HG03442 (cell line): ENCODE measurements at regions not wholly inside any gene's neighbourhood (a gene's known extent, or its start where the extent isn't known, plus 50 kb on each side); places are given as distances from the start of the nearest gene placed in this dataset.

Source experiments
- ATAC-seq: cut with Tn5 transposase; IDR thresholded peaks from one replicate; pipeline ENCODE4 v1.9.1; 2021; ENCODE audit warnings: mild to moderate bottlenecking, moderate library complexity; ENCODE audit not compliant: unreplicated experiment

GRCh38 chr9:91090130-91090410 is 271.6 kb downstream of the AUH start:
- no peak for ATAC-seq

DNA sequence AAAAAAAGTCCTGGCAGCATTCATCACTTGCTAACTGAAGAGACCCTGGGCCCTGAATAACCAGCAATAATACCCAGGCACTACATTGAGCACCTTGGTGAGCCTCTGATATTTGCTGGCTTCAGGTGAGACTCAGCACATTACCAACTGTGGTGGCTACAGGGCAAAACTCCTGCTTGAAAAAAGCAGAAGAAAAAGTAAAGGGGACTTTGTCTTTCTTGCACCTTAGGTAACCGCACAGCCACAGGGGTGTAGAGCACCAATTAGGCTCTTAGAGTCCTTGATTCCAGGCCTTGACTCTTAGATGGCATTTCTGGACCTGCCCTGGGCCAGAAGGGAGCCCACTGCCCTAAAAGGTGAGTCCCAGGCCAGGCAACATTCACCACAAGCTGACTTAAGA is 269.5 kb downstream of the AUH start:
- ATAC-seq = no peak

- no peak for ATAC-seq
These were observed 267.2 kb downstream of the AUH start for GRCh38 chr9:91094324-91095088.

DNA sequence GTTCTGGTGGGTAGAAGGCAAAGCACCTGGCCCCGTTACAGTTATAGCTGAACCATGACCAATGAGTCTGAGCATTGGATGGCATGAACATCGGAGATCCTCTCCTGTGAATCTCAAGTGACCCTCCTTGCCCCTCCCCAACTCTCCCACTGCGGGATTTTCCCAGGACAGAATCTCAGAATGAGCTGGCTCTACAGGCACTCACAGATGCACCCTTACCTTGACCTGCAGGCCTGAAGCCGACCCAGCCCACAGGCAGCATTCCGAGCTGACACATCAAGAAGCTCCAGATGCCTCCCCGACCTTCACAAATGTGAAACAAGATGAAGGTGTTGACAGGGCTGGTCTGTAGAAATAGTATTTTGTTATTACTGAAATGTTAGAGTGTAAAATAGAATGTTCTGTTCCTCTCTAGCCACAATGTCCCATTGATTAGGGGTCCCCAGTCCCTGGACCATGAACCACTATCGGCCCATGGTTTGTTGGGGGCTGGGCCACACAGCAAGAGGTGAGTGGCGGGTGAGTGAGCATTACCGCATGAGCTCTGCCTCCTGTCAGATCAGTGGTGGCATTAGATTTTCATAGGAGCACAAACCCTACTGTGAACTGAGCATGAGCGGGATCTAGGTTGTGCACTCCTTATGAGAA is 263.4 kb downstream of the AUH start:
- ATAC-seq = no peak

DNA sequence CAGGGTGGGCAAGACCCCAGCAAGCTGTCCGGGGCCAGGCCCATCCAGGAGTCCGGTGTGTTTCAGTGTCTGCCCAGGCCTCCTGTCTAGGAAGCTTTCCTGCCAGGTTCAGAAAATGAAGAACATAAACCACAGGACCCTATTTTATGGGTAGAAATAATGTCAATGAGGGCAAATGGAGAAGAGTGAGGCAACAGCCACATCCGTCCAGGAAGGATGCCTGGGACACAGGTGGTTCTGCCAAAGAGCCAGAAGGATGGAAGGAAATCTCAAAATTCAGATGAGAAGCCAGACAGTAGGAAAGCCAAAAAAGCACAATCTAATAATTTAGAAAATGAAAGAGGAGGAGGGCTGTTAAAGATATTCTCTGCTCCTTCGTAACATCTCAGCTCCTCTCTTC is 262.3 kb downstream of the AUH start:
- ATAC-seq = no peak

DNA sequence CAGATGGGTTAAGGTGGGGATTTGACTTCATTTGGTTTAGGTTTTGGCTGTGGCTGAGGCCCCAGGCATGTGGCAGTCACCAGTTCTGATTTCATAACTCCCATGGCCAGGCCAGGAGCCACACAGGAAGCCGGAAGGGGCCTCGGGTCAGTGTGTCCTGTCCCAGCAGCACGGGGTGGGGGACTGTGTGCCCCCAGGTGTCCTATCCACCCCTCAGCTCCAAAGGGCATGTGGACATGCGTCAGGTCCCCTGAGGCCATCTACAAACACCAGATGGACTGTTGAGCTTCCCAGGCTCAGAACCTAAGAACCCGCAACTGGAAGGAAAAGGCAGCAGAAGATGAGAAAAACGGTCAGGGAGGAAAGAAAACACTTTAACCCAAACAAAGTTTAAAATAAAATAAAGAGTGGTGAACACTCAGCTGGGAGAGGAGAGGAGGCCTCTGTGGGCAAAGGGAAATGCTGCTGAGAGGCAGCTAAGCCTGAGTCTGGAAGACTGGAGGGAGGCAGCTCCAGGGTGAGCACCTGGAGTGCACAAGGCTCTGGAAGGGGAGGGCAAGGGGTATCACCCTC is 260.8 kb downstream of the AUH start:
- no peak for ATAC-seq

GRCh38 chr9:91101611-91102168 is 260.0 kb downstream of the AUH start:
- no peak for ATAC-seq

DNA sequence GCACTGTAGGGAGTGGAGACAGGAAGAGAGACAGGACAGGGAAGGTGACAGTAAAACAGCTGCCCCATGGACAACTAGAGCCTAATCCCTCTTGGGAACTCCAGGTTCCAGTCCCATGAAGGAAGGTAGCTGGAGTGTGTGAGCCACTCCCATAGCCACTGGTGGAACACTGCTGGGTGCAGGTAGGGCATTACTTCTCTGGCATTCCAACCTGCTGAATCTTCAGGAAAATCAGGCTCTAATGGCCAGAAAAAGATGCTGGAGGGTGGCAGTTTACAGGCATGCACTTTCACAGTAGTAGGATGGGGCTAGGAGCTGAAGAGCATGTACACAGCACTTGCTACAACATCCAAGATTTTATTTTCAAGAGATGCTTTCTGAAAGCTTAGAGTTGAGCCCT is 259.4 kb downstream of the AUH start:
- no peak for ATAC-seq

- no peak for ATAC-seq
These were observed 257.8 kb downstream of the AUH start for GRCh38 chr9:91103931-91104330.

DNA sequence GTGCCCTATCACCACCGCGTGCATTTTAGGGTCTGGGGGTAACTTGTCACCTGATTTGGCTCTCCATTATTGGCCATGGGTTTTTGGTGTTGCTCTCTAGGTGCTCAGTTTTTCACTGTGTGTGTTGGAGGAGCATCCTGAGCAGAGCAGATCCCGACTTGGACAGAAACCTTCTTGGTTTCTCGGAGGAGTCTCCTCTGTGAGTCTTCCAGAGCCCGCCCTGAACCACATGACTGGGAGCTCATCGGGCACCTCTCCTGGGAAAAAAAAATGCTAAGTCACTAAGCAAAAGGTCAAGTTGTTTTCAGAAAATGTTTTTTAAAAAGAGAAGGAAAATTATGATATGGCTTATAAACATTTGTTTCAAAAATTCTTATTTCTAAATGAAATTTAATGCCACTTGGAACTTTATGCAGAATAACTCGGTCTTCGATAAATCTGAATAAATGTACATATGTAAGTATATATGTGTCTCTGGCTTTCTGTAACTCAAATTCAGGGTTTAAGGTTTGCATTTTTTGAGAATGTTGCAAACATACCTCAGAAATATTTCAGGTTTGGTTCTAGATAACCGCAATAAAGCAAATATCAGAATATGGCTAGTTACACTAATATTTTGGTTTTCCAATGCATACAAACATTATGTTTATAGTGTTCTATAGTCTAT is 255.2 kb downstream of the AUH start:
- ATAC-seq = no peak

DNA sequence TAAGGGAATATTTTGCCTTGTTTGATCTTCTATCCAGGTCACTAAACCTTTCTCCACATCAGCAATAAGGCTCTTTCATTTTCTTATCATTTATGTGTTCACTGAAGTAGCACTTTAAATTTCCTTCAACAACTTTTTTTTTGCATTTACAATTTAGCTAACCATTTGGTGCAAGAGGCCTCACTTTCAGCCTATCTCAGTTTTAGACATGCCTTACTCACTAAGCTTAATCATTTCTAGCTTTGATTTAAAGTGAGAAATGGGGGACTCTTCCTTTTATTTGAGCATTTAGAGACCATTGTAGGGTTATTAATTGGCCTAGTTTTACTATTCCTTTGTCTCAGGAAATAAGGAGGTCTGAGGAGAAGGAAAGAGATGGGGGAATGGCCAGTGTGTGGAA is 250.5 kb downstream of the AUH start:
- ATAC-seq = no peak

DNA sequence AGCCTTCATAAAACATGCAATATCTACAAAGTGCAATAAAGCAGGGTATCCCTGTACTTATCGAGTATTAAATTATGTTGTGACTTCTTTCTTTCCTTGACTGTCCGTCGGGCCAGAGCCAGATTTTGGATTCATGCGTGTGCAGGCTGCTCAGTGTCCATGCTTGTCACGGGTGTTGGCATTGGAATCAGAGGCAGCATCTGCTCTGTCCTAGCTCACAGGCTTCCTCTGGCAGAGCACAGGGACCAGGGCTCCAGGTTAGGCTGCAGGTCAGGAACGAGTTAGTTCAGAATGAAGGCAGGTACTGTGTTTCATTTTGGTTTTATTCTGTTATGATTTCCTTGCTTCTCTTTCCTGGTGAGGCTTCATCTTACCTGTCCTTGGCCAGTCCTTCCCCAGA is 249.8 kb downstream of the AUH start:
- ATAC-seq = no peak

GRCh38 chr9:91113016-91113415 is 248.7 kb downstream of the AUH start:
- no peak for ATAC-seq

- no peak for ATAC-seq
These were observed 247.3 kb downstream of the AUH start for GRCh38 chr9:91114450-91114849.

GRCh38 chr9:91116211-91116610 is 245.5 kb downstream of the AUH start:
- ATAC-seq = no peak

DNA sequence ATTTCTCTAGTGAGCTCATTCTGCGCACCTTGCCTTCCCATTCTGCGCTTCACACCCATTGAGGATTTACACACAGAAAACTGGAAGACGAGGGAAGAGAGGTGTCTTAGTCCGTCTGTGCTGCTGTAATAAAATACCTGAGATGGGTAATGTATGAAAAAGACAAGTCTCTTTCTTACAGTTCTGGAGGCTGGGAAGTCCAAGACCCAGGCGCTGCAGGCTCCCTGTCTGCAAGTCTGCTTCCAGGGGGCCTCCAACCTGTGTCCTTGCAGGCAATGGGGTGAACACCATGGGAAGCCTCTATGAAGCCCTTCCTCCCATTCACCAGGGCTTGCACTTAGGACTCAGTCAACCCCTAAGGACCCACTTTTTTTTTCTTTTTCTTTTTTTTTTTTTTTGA is 245.0 kb downstream of the AUH start:
- ATAC-seq = no peak

DNA sequence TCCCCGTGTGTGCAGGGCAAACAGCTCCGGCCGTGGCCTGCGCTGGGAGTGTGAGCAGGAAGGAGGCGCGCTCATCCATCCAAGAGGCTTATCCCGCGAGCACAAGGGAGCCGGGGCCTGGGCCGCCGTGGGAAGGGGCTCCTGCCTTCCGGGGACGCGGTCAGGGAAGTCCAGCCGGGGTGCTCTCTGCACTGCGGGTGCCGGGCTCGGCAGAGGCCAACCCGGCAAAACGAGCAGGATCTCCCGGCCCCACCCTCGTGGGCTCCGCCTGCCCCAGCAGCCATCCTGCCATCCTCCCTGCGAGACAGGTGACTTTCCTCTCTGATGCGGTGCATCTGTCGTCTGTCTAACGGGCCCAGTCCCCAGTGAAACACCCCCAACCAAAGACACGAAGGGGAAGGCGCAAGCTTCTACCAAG is 244.2 kb downstream of the AUH start:
- ATAC-seq = no peak

DNA sequence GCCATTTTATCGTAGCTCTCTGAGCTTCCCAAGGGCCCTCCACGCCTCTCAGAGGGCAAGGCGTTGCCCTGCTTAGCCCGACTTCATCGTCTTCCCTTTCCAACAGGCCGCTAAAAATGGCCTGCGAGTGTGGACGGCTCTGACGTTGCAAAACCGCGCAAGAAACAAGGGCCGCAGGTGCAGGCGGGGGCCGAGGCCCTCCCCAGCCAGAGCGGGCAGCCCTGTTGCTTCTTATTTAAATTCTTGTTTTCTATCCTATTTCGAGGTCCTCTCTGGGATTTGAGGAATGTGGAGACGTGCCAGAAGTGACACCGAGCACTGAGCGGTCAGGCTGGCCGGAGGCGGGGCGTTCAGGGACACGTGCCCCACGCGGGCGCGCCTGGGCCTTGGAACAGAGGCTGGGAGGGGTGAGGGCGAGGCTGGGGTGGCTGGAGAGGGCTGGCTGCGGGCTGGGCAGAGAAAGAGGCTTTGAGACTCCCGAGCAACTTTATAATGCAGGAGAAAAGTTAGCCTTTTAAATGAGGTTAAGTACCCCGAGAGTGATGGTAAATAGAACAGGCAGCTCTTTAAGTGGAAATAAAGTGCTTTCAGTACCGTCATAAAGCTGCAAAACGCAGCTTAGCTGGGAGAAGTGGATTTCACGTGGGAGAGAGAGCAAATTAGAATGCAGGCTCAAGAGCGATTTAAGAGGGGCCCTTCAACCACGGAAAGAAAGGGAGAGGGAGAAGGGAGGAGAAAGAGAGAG is 243.6 kb downstream of the AUH start:
- no peak for ATAC-seq

DNA sequence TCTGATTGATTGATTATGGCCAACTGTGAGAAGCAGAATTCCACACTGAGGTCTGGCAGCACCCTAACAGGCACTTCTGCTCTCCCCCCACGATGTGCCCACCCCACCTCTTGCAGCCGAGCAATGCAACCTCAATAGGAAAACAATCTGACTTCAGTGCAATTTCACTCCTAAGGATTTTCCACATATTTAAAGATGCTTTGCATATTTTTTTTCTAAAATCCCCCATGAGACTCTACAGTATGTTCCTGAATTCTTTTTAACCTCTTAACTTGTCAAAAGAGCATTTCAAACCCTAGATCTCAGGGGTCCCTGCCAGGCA is 243.1 kb downstream of the AUH start:
- no peak for ATAC-seq

DNA sequence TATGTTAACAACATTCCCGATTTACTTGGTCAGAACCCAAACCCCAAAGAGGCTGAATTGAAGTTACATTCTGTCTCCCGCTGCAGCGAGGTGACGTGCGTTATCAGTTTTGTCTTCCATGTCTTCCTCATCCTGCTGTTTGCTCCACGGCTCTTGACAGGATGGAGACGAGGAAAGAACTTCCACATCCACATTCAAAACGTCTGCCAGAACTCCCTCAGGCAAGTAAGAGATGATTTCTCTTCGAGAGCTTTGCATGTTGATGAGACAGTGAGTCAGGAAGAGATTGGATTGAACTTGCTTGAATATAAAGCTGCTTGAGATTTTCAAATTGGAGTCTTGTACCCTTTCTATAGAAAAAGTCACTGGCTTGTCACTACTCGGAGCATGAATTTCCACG is 242.6 kb downstream of the AUH start:
- no peak for ATAC-seq

- no peak for ATAC-seq
These were observed 242.0 kb downstream of the AUH start for GRCh38 chr9:91119679-91120078.
